IPS-15b (cell line): ENCODE measurements at regions not wholly inside any gene's neighbourhood (a gene's known extent, or its start where the extent isn't known, plus 50 kb on each side); places are given as distances from the start of the nearest gene placed in this dataset.
"Not testable (repeated sequence)": the region's sequence is repeated elsewhere in the genome, so short reads cannot be mapped to it uniquely, and the experiment has no call there.

ENCODE experiments used
- H3K27me3 ChIP-seq: one replicate; pipeline ENCODE4 v1.6.1; 2013; ENCODE audit warnings: low read length; ENCODE audit not compliant: control insufficient read depth, insufficient read depth
- H3K36me3 ChIP-seq: one replicate; pipeline ENCODE4 v1.6.1; 2013; ENCODE audit warnings: low read length; ENCODE audit not compliant: control insufficient read depth, insufficient read depth
- H3K4me1 ChIP-seq: one replicate; pipeline ENCODE4 v1.6.1; 2013; ENCODE audit warnings: mild to moderate bottlenecking, low read length; ENCODE audit not compliant: control insufficient read depth, insufficient read depth
- H3K4me3 ChIP-seq: one replicate; pipeline ENCODE4 v1.5.1; 2013; ENCODE audit warnings: low read depth, low read length
- H3K9ac ChIP-seq: one replicate; pipeline ENCODE4 v1.6.1; 2013; ENCODE audit warnings: low read depth, mild to moderate bottlenecking, low read length
- H3K9me3 ChIP-seq: one replicate; pipeline ENCODE4 v1.6.1; 2013; ENCODE audit warnings: mild to moderate bottlenecking, low read length; ENCODE audit not compliant: control insufficient read depth, insufficient read depth

DNA sequence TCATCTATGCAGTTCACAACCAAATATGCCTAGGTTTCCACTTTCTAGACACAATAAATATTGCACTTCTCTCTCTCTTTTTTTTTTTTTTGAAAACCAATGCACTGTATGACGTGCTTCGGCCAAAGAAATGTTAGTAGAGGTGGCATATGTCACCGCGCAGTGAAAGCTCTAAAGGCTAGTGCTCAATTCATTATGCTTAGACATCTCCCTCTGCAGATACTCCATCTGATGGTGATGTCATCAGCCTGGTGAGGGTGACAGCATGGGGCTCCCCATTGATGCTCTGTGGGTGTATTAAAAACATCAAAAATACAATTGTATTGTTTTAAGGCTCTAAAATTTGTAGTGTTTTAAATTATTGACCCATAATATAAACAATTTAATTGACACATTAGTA lies 608.8 kb upstream of the C16orf82 start:
- H3K36me3 ChIP-seq = no peaks in the 10 kb centered on the region
- H3K27me3 ChIP-seq = no peaks in the 10 kb centered on the region
- H3K9me3 ChIP-seq = no peaks in the 10 kb centered on the region
- no peak overlapping the region for H3K9ac ChIP-seq
- H3K4me1 ChIP-seq = no peaks in the 10 kb centered on the region
- H3K4me3 ChIP-seq = no peak overlapping the region

GRCh38 chr16:26464576-26465266 lies 602.0 kb upstream of the C16orf82 start:
- Histone ChIP-seq H3K27me3 (no peaks in the 10 kb centered on the region), H3K9me3 (no peaks in the 10 kb centered on the region), H3K4me3 (no peak overlapping the region), H3K4me1 (no peaks in the 10 kb centered on the region), H3K36me3 (no peaks in the 10 kb centered on the region), H3K9ac (no peak overlapping the region)

DNA sequence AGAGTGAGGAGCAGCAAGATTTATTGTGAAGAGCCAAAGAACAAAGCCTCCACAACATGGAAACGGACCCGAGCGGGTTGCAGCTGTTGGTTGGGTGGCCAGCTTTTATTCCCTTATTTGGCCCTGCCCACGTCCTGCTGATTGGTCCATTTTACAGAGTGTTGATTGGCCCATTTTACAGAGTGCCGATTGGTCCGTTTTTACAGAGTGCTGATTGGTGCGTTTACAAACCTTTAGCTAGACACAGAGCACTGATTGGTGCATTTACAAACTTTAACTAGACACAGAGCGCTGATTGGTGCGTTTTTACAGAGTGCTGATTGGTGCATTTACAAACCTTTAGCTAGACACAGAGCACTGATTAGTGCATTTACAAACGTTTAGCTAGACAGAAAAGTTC lies 592.3 kb upstream of the C16orf82 start:
- not testable (repeated sequence) for H3K27me3 ChIP-seq, H3K9me3 ChIP-seq, H3K36me3 ChIP-seq, H3K4me1 ChIP-seq, H3K4me3 ChIP-seq, H3K9ac ChIP-seq

GRCh38 chr16:26475596-26475995 lies 591.1 kb upstream of the C16orf82 start:
- Histone ChIP-seq H3K9ac (no peak overlapping the region), H3K36me3 (no peaks in the 10 kb centered on the region), H3K27me3 (no peaks in the 10 kb centered on the region), H3K4me3 (no peak overlapping the region), H3K4me1 (peaks cover 3% of the 10 kb centered on the region), H3K9me3 (no peaks in the 10 kb centered on the region)

DNA sequence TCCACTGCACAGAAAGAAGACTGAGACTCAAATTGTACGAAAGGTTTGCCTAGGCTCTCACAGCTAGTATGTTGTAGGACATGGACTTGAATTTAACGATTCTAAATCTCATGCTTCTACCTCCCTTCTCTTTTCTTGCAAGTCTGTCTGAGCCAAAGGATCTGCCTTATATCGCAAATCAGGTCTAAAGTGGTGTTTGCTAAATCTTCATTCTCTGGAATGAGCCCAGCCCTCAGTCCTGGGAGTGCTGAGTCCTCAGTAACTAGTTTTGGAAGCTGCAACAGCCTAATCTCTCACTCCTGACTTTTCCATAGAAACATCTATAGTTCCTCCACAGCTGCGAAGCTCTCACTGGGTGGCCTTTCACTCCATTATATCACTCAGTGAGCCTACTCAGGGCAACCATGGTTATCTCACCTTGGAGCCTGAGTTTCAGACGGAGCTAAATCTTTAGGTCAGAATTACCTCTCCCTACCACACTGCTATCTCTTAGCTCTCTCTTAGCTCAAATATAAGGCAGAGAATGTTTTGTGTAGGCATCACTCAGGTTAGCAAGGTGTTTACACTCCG lies 575.5 kb upstream of the C16orf82 start:
- no peaks in the 10 kb centered on the region for H3K4me1 ChIP-seq
- no peak overlapping the region for H3K4me3 ChIP-seq
- no peaks in the 10 kb centered on the region for H3K9me3 ChIP-seq
- no peaks in the 10 kb centered on the region for H3K27me3 ChIP-seq
- no peaks in the 10 kb centered on the region for H3K36me3 ChIP-seq
- no peak overlapping the region for H3K9ac ChIP-seq

DNA sequence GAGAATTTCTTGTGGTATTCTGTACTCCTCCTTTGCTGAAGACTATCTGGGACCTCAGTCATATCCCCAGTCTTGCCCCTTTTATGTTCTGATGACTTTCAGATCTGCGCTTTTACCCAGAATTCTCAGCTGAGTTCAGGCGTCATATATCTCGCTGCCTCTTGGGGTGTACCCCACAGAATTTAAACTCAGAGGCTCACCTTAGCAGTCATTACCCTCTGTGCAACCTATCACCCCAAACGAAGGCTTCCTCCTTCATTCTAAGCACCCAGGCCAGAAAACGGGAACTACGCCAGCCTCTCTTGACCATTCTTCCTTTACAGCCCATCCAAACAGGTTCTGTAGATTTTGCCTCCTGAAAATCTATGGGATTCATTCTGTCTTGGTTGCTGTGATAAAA lies 574.8 kb upstream of the C16orf82 start:
- Histone ChIP-seq H3K36me3 (no peaks in the 10 kb centered on the region), H3K9me3 (no peaks in the 10 kb centered on the region), H3K4me1 (no peaks in the 10 kb centered on the region), H3K27me3 (no peaks in the 10 kb centered on the region), H3K9ac (no peak overlapping the region), H3K4me3 (no peak overlapping the region)

- H3K27me3 ChIP-seq = no peaks in the 10 kb centered on the region
Measured at GRCh38 chr16:26493751-26494150, 573.0 kb upstream of the C16orf82 start.

DNA sequence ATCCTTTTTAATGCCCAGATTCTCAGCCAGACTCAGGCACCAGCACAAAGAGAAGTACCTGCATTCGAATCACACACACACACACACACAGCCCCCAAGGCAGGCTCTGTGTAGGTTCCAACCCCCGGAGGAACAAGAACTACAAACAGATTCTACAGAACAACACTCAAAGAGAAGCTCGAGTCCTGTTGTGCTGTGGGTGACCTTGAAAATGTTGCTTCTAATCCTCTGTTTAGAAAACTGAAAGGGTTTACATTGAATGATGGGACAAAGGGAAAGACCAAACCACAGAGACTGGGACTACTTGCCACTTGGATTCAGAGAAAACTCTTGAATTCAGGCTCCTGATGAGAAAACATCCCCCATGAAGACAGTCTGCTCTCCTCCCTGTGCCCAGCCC lies 568.8 kb upstream of the C16orf82 start:
- no peaks in the 10 kb centered on the region for H3K9me3 ChIP-seq
- no peak overlapping the region for H3K4me3 ChIP-seq
- H3K9ac ChIP-seq = no peak overlapping the region
- no peaks in the 10 kb centered on the region for H3K36me3 ChIP-seq
- no peaks in the 10 kb centered on the region for H3K27me3 ChIP-seq
- H3K4me1 ChIP-seq = no peaks in the 10 kb centered on the region

More at GRCh38 chr16:26493751-26494150, 573.0 kb upstream of the C16orf82 start:
- no peaks in the 10 kb centered on the region for H3K36me3 ChIP-seq
- no peaks in the 10 kb centered on the region for H3K9me3 ChIP-seq
- H3K4me3 ChIP-seq = no peak overlapping the region
- H3K4me1 ChIP-seq = no peaks in the 10 kb centered on the region
- H3K9ac ChIP-seq = no peak overlapping the region

DNA sequence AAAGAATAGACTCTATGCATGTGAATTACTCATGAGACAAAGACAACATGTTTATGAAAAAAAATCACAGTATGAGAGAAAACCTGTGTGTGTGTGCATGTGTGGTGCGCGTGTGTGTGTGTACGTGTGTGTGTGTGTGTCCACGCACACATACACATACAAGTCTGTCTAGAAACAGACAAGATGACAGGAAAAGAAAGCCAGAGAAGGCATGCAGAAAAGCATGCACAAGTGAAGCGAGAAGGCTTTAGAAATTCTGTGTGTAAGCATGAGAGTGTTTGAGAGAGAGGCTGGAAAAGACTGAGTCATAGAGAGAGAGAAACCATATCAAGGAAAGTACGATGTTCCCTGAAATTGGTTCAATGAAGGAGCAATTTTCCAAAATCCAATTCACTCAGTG lies 566.4 kb upstream of the C16orf82 start:
- H3K4me3 ChIP-seq = no peak overlapping the region
- H3K9ac ChIP-seq = no peak overlapping the region
- no peaks in the 10 kb centered on the region for H3K4me1 ChIP-seq
- no peaks in the 10 kb centered on the region for H3K27me3 ChIP-seq
- H3K36me3 ChIP-seq = no peaks in the 10 kb centered on the region
- no peaks in the 10 kb centered on the region for H3K9me3 ChIP-seq

GRCh38 chr16:26505496-26505895 lies 561.2 kb upstream of the C16orf82 start:
- H3K27me3 ChIP-seq = no peaks in the 10 kb centered on the region
- H3K36me3 ChIP-seq = no peaks in the 10 kb centered on the region
- no peak overlapping the region for H3K9ac ChIP-seq
- H3K4me1 ChIP-seq = peaks cover 4% of the 10 kb centered on the region
- H3K4me3 ChIP-seq = no peak overlapping the region
- no peaks in the 10 kb centered on the region for H3K9me3 ChIP-seq

GRCh38 chr16:26508946-26509345 lies 557.8 kb upstream of the C16orf82 start:
- not testable (repeated sequence) for H3K9ac ChIP-seq, H3K36me3 ChIP-seq, H3K27me3 ChIP-seq, H3K4me1 ChIP-seq, H3K9me3 ChIP-seq, H3K4me3 ChIP-seq

DNA sequence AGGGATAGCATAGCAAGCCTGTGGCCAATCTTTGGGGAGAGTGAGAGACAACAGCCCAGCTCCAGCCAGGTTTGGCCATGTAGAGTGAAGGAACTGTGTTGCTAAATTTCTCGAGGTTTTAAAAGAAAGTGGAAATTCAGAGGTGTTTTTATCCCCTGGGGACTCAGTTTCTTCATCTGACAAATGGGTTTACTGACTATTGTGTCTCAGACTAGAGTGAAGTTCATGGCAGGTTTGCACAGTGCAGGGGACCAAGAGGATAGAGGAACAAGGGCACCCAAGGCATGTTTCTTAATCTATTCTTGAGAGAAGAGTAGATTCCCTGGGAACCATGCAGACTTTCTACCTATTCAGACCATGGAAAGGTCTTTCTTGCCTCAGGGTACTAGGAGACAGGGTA lies 555.8 kb upstream of the C16orf82 start:
- no peaks in the 10 kb centered on the region for H3K4me1 ChIP-seq
- H3K9ac ChIP-seq = no peak overlapping the region
- H3K9me3 ChIP-seq = no peaks in the 10 kb centered on the region
- no peaks in the 10 kb centered on the region for H3K27me3 ChIP-seq
- H3K4me3 ChIP-seq = no peak overlapping the region
- H3K36me3 ChIP-seq = no peaks in the 10 kb centered on the region
